Endothelial cell (in vitro differentiated cells): ENCODE measurements at regions not wholly inside any gene's neighbourhood (a gene's known extent, or its start where the extent isn't known, plus 50 kb on each side); places are given as distances from the start of the nearest gene placed in this dataset.

Experiments
- DNase-seq: peaks from one replicate; pipeline ENCODE4 v3.0.0; 2021; ENCODE audit warnings: low spot score
- H3K27ac Mint-ChIP-seq: one replicate; pipeline ENCODE4 v1.8.0; 2021; ENCODE audit warnings: mixed read lengths, inconsistent platforms; ENCODE audit not compliant: unreplicated experiment
- H3K27me3 Mint-ChIP-seq: one replicate; pipeline ENCODE4 v1.8.0; 2021; ENCODE audit warnings: mild to moderate bottlenecking, moderate library complexity, mixed read lengths, inconsistent platforms; ENCODE audit not compliant: unreplicated experiment
- H3K36me3 Mint-ChIP-seq: one replicate; pipeline ENCODE4 v1.8.0; 2021; ENCODE audit warnings: mild to moderate bottlenecking, low read depth, mixed read lengths, inconsistent platforms; ENCODE audit not compliant: unreplicated experiment
- H3K4me1 Mint-ChIP-seq: one replicate; pipeline ENCODE4 v1.8.0; 2021; ENCODE audit warnings: mild to moderate bottlenecking, mixed read lengths, inconsistent platforms; ENCODE audit not compliant: unreplicated experiment
- H3K4me3 Mint-ChIP-seq: one replicate; pipeline ENCODE4 v1.8.0; 2021; ENCODE audit warnings: mild to moderate bottlenecking, mixed read lengths, inconsistent platforms; ENCODE audit not compliant: unreplicated experiment
- H3K9me3 Mint-ChIP-seq: one replicate; pipeline ENCODE4 v1.8.0; 2021; ENCODE audit warnings: mixed read lengths, inconsistent platforms; ENCODE audit not compliant: unreplicated experiment
- CTCF ChIP-seq: fragments of 200-600 bp; sonication (generic); IDR thresholded peaks from one replicate; pipeline ENCODE4 v1.5.0; 2021; ENCODE audit warnings: antibody characterized with exemption; ENCODE audit not compliant: unreplicated experiment

- Mint-ChIP-seq H3K4me3 (no peak overlapping the region), H3K27me3 (no peaks in the 10 kb centered on the region), H3K9me3 (no peaks in the 10 kb centered on the region), H3K36me3 (no peaks in the 10 kb centered on the region), H3K4me1 (no peaks in the 10 kb centered on the region), H3K27ac (no peak overlapping the region)
- DNase-seq = no peak
- no peak for TF ChIP-seq CTCF
Observed at GRCh38 chr9:71506821-71507220, 261.5 kb downstream of the CEMIP2 start.

GRCh38 chr9:71504636-71505035 lies 263.7 kb downstream of the CEMIP2 start:
- TF ChIP-seq CTCF = no peak
- H3K27ac Mint-ChIP-seq = no peak overlapping the region

GRCh38 chr9:71498691-71499090 lies 269.6 kb downstream of the CEMIP2 start:
- H3K27me3 Mint-ChIP-seq = peaks cover 3% of the 10 kb centered on the region
- H3K27ac Mint-ChIP-seq = no peak overlapping the region
- no peak overlapping the region for H3K4me3 Mint-ChIP-seq
- TF ChIP-seq CTCF = no peak
- no peaks in the 10 kb centered on the region for H3K4me1 Mint-ChIP-seq
- H3K36me3 Mint-ChIP-seq = no peaks in the 10 kb centered on the region
- no peaks in the 10 kb centered on the region for H3K9me3 Mint-ChIP-seq
- no peak for DNase-seq

More at GRCh38 chr9:71504636-71505035, 263.7 kb downstream of the CEMIP2 start:
- DNase-seq = no peak
- no peaks in the 10 kb centered on the region for H3K4me1 Mint-ChIP-seq
- H3K27me3 Mint-ChIP-seq = no peaks in the 10 kb centered on the region
- H3K36me3 Mint-ChIP-seq = no peaks in the 10 kb centered on the region
- no peaks in the 10 kb centered on the region for H3K9me3 Mint-ChIP-seq
- H3K4me3 Mint-ChIP-seq = no peak overlapping the region

- Mint-ChIP-seq H3K36me3 (no peaks in the 10 kb centered on the region), H3K27ac (no peak overlapping the region), H3K9me3 (no peaks in the 10 kb centered on the region), H3K4me1 (peaks cover 14% of the 10 kb centered on the region), H3K4me3 (no peak overlapping the region), H3K27me3 (no peaks in the 10 kb centered on the region)
- DNase-seq = no peak
- no peak for TF ChIP-seq CTCF
Observed at GRCh38 chr9:71490810-71491209, 277.5 kb downstream of the CEMIP2 start.

GRCh38 chr9:71487061-71487460 lies 281.3 kb downstream of the CEMIP2 start:
- Mint-ChIP-seq H3K27me3 (no peaks in the 10 kb centered on the region), H3K27ac (no peak overlapping the region), H3K36me3 (no peaks in the 10 kb centered on the region), H3K9me3 (no peaks in the 10 kb centered on the region), H3K4me1 (peaks cover 10% of the 10 kb centered on the region), H3K4me3 (no peak overlapping the region)
- no peak for DNase-seq
- TF ChIP-seq CTCF = no peak
